Endodermal cell (in vitro differentiated cells): ENCODE measurements at regions not wholly inside any gene's neighbourhood (a gene's known extent, or its start where the extent isn't known, plus 50 kb on each side); places are given as distances from the start of the nearest gene placed in this dataset.

Experiments
- DNase-seq: peaks from one replicate; pipeline ENCODE4 v3.0.0-alpha.2; 2017
- H3K27ac ChIP-seq: 2 replicates; pipeline ENCODE4 v1.5.1; 2013; ENCODE audit warnings: mild to moderate bottlenecking, low read depth, low read length, moderate library complexity
- H3K27me3 ChIP-seq: 2 replicates; pipeline ENCODE4 v1.6.1; 2013; ENCODE audit warnings: mild to moderate bottlenecking, low read length, moderate library complexity; ENCODE audit not compliant: insufficient read depth, control insufficient read depth, poor library complexity, severe bottlenecking
- H3K36me3 ChIP-seq: 2 replicates; pipeline ENCODE4 v1.7.0; 2013; ENCODE audit warnings: mild to moderate bottlenecking, low read length, moderate library complexity; ENCODE audit not compliant: control insufficient read depth, insufficient read depth
- H3K4me1 ChIP-seq: one replicate; pipeline ENCODE4 v1.7.0; 2013; ENCODE audit warnings: low read length; ENCODE audit not compliant: control insufficient read depth, insufficient read depth
- H3K4me3 ChIP-seq: 2 replicates; pipeline ENCODE4 v1.5.1; 2013; ENCODE audit warnings: mild to moderate bottlenecking, low read length, moderate library complexity
- H3K9ac ChIP-seq: 2 replicates; pipeline ENCODE4 v1.6.1; 2013; ENCODE audit warnings: mild to moderate bottlenecking, low read length, moderate library complexity; ENCODE audit not compliant: poor library complexity, severe bottlenecking; ENCODE audit errors: extremely low read depth
- H3K9me3 ChIP-seq: 2 replicates; pipeline ENCODE4 v1.6.1; 2013; ENCODE audit warnings: mild to moderate bottlenecking, low read length, moderate library complexity; ENCODE audit not compliant: control insufficient read depth
- H3K27ac Mint-ChIP-seq: 2 replicates; pipeline ENCODE4 v1.8.0; 2020; ENCODE audit warnings: mixed read lengths
- H3K27me3 Mint-ChIP-seq: 2 replicates; pipeline ENCODE4 v1.8.0; 2021; ENCODE audit warnings: mild to moderate bottlenecking, mixed read lengths; ENCODE audit not compliant: insufficient read depth
- H3K36me3 Mint-ChIP-seq: 2 replicates; pipeline ENCODE4 v1.8.0; 2020; ENCODE audit warnings: low read depth, mixed read lengths
- H3K4me1 Mint-ChIP-seq: 2 replicates; pipeline ENCODE4 v1.8.0; 2020; ENCODE audit warnings: mixed read lengths
- H3K4me3 Mint-ChIP-seq: 2 replicates; pipeline ENCODE4 v1.8.0; 2020; ENCODE audit warnings: mild to moderate bottlenecking, moderate library complexity, mixed read lengths
- H3K9me3 Mint-ChIP-seq: 2 replicates; pipeline ENCODE4 v1.8.0; 2020; ENCODE audit warnings: mild to moderate bottlenecking, mixed read lengths
- WGBS, 2 experiments: methylation state at CpG; one replicate each; pipeline versions ENCODE4 v1.1.5 to v1.1.7; 2013; ENCODE audit warnings: missing lambda C conversion rate in 2 of 2, mixed read lengths in 1 of 2; ENCODE audit not compliant: insufficient coverage in 1 of 2, insufficient read length in 1 of 2; 5-methylcytosine and 5-hydroxymethylcytosine counted together
- TF ChIP-seq, protein P1 (sequence below): fragments of 200-600 bp; sonication (generic); conservative IDR thresholded peaks from 2 replicates; pipeline ENCODE4 v1.5.0; 2021; ENCODE audit warnings: antibody characterized with exemption, mild to moderate bottlenecking

DNA sequence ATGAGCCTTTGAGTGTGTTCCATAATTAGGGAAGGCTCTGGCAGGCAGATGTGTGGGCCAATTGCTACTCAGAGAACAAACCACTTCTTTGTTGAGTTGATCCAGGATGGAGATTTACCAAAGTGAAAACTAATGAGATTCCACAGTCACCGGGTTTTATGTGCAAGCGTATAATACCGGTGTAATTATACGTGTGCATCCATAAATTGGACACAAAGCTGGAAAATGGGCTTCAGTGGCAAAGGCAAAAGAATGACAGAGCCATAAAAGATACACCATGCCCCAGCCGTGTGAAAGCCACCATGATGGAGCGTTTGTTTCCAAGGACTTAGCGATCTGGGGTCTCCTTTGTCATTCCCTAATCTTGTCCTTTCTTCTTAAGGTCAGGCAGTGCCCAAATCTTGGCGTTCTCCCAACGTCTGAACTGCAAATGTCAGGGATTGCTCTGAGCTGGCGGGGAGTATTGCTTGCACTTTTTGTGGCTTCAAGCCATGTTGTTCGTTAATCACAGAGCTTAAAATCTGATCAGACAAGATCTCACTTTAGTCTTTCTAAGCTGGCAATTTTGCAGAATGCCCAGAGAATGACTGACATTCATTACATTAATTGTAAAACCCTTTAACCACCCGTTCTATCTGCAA lies 70.1 kb downstream of the NPTX2 start:
- no peaks in the 10 kb centered on the region for H3K4me1 Mint-ChIP-seq
- no peak for DNase-seq
- Histone ChIP-seq H3K9ac (no peak overlapping the region), H3K4me3 (no peak overlapping the region), H3K36me3 (no peaks in the 10 kb centered on the region), H3K27ac (no peak overlapping the region), H3K4me1 (no peaks in the 10 kb centered on the region), H3K9me3 (peaks cover 6% of the 10 kb centered on the region), H3K27me3 (no peaks in the 10 kb centered on the region)
- WGBS, 2 experiments = 79 to 86% methylated on average over 12 of the region's 12 CpGs
- H3K9me3 Mint-ChIP-seq = peaks cover 40% of the 10 kb centered on the region
- H3K36me3 Mint-ChIP-seq = no peaks in the 10 kb centered on the region
- TF ChIP-seq, protein P1, sequence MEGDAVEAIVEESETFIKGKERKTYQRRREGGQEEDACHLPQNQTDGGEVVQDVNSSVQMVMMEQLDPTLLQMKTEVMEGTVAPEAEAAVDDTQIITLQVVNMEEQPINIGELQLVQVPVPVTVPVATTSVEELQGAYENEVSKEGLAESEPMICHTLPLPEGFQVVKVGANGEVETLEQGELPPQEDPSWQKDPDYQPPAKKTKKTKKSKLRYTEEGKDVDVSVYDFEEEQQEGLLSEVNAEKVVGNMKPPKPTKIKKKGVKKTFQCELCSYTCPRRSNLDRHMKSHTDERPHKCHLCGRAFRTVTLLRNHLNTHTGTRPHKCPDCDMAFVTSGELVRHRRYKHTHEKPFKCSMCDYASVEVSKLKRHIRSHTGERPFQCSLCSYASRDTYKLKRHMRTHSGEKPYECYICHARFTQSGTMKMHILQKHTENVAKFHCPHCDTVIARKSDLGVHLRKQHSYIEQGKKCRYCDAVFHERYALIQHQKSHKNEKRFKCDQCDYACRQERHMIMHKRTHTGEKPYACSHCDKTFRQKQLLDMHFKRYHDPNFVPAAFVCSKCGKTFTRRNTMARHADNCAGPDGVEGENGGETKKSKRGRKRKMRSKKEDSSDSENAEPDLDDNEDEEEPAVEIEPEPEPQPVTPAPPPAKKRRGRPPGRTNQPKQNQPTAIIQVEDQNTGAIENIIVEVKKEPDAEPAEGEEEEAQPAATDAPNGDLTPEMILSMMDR = no peak
- H3K27me3 Mint-ChIP-seq = peaks cover 11% of the 10 kb centered on the region
- H3K4me3 Mint-ChIP-seq = no peak overlapping the region
- no peak overlapping the region for H3K27ac Mint-ChIP-seq

DNA sequence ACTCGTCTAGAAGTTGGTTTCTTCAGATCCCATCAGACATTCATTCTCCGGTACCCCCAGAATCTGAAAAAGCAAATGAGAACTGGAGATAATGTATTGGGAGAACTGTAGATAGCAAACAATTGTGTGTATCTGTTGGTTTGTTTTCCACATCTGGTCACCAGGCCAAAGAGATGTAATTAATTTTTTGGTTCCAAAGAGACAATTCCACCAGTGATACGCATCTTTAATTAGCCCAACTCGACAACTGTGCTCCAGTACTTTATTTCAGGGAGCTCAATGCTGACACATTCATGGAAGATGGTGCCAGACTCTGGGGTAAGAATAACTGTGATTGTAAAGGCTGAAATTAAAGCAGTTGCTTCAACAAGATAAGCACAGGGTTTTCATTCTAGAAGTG lies 74.5 kb downstream of the NPTX2 start:
- Histone ChIP-seq H3K27me3 (no peaks in the 10 kb centered on the region), H3K4me1 (no peaks in the 10 kb centered on the region), H3K36me3 (no peaks in the 10 kb centered on the region), H3K9me3 (peaks cover 4% of the 10 kb centered on the region), H3K4me3 (no peak overlapping the region), H3K27ac (no peak overlapping the region), H3K9ac (no peak overlapping the region)
- TF ChIP-seq, protein P1 = no peak
- 91 to 100% methylated on average over 1 to 4 of the region's 4 CpGs for WGBS, 2 experiments
- no peak for DNase-seq
- H3K4me1 Mint-ChIP-seq = no peaks in the 10 kb centered on the region
- no peak overlapping the region for H3K4me3 Mint-ChIP-seq
- H3K27me3 Mint-ChIP-seq = peaks cover 3% of the 10 kb centered on the region
- H3K27ac Mint-ChIP-seq = no peak overlapping the region
- H3K36me3 Mint-ChIP-seq = no peaks in the 10 kb centered on the region
- H3K9me3 Mint-ChIP-seq = peaks cover 64% of the 10 kb centered on the region

DNA sequence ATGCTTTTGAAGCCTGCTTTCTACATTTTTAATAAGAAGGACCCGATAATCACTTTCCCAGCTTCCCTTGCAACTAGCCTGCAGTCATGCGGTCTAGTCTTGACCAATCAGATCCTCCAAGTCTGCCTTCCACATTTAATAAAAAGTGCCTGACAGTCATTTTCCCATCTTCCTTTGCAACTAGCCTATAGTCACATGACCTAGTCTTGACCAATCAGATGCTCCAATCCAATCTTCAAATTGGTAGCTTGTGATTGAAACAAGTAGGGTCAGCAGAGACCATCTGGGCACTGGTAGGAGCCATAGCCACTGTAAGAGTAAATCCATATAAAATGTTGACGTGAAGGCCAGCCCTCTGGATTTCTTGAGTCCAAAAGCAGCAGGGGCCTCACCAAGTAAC lies 80.0 kb downstream of the NPTX2 start:
- Mint-ChIP-seq H3K4me1 (no peaks in the 10 kb centered on the region), H3K4me3 (no peak overlapping the region), H3K36me3 (peaks cover 3% of the 10 kb centered on the region), H3K27ac (no peak overlapping the region), H3K27me3 (peaks cover 10% of the 10 kb centered on the region), H3K9me3 (peaks cover 43% of the 10 kb centered on the region)
- no peak for DNase-seq
- Histone ChIP-seq H3K27me3 (no peaks in the 10 kb centered on the region), H3K9me3 (peaks cover 8% of the 10 kb centered on the region), H3K27ac (no peak overlapping the region), H3K4me3 (no peak overlapping the region), H3K9ac (no peak overlapping the region), H3K36me3 (no peaks in the 10 kb centered on the region), H3K4me1 (no peaks in the 10 kb centered on the region)
- WGBS, 2 experiments = 63 to 72% methylated on average over 2 to 3 of the region's 3 CpGs
- TF ChIP-seq, protein P1 = no peak
